Stimulated activated CD4-positive, alpha-beta T cell treated with anti-CD3 and anti-CD28 coated beads, Interleukin-1b, Interleukin-23, amount 100 ng/mL, for 4 hours (primary cell): ENCODE measurements at regions not wholly inside any gene's neighbourhood (a gene's known extent, or its start where the extent isn't known, plus 50 kb on each side); places are given as distances from the start of the nearest gene placed in this dataset.

Experiments
- DNase-seq, 2 donors: peaks; one replicate each; pipeline ENCODE4 v3.0.0-alpha.2; 2020; ENCODE audit warnings: low read depth in 2 of 2

DNA sequence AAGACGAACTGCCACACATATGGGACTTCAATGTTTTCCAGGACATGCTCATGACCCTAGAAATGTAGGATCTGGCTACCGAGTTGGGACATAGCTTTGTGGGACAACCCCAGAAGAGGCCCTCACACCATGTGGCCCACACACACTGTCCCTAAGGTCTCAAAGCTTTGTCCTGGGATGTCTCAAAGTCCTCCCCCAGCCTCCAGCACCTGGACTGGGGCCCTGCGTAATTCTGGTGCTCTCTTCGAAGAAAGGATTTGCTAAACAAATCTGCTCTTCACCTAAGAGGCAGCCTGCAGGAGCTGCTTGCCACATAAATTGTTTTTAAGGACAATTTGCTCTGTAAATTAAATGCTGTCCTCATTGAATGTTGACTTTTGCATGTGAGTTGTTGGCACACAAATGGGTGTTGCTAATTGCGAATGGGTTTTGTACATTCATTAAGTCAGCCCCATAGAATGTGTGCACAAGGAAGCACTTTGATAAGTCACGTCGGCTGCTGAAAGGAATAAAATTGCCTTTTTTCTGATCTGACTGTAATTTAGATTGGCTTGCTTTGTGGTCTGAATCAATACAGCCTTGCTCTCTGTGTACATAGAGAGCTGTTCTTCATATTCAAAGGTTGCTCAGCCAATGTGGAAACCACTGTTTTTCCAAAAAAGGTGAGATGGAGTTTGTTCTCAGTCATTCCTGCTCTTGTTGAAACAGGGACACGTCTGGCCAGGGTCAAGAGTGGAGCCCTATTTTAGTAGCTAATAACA lies 161.6 kb upstream of the PWP1 start:
- DNase-seq, result no peak

DNA sequence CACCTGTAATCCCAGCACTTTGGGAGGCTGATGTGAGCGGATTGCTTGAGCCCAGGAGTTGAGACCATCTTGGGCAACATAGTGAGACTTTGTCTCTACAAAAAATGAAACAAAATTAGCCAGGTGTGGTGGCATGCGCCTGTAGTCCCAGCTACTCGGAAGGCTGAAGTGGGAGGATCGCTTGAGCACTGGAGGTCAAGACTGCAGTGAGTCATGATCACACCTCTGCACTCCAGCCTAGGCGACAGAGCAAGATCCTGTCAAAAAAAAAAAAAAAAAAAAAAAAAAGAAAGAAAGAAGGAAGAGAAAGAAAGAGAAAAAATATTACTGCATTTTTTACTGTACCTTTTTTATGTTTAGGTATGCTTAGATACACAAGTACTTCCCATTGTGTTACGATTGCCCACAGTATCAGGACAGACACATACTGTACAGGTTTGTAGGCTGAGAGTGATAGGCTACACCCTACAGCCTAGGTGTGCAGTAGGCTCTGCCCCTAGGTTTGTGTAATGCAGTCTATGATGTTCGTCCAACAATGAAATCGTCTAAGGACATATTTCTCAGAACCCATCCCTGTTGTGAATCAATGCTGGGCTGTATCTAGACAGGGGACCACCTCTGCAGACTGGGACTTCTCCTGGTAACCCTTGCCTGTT lies 160.4 kb upstream of the PWP1 start:
- DNase-seq, result no peak

DNA sequence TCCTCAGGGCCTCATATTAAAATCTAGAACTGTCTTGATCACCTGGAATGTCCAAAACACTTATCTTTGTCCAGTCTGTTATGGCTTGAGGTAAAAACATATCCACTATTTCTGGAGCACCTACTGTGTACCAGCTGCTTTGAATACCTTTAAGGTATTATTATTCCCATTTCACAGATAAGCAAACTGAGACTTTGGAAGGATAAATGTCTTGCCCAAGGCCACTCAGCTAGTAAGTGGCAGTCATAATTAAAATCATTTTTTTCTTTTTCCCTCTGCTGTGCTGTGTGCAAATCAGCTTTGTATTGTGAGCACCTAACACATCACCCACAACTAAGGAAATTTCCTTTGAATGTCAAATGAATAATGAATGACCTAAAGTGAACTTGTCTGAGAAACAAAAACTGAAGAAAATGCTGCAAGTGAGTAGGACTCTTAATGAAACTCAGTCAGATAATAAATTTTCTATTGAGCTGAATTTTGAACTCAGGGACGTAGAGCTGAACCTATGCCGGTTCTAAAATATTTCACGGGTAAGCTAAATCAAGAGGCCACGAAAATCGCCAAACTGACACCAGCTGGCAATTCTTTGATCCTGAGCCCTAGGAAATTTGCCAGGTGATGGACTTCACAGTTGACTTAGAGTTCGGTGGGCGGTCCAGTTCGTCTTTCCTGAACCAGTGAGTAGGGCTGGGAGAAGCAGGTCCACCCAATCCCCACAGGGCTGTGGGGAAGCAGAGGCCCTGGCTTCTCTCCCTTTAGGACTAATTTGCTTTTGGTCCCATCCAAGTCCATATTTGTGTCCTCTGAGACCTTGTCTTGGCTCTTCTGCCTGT lies 159.7 kb upstream of the PWP1 start:
- no peak for DNase-seq

DNA sequence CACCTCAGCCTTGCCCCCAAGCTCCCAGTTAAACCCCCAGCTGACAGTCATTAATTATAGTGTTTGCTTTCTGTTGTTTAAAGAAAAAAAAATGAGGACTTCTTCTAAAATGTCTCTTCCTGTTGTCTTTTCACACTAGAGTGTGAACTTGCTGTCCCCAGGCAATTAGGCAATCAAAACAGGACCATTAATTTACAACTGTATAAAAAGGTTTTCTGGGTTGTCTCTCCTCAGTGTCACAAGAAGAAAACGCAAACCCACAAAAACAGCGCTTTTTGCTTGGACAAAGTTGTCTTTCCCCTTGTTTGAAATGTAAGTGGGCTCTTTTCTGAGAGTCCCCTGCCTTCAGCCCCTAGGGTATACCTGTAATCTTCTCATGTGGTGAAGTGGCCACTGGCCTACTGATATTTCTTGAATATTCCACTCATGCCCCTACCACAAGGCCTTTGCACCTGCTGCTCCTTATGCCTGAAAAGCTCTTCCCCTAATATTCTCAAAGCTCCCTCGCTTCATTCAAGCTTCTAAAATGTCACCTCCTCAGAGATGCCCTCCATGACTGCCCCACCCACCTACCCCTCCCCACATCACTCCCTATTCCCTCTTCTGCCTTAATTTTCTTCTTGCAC lies 158.9 kb upstream of the PWP1 start:
- no peak for DNase-seq

DNA sequence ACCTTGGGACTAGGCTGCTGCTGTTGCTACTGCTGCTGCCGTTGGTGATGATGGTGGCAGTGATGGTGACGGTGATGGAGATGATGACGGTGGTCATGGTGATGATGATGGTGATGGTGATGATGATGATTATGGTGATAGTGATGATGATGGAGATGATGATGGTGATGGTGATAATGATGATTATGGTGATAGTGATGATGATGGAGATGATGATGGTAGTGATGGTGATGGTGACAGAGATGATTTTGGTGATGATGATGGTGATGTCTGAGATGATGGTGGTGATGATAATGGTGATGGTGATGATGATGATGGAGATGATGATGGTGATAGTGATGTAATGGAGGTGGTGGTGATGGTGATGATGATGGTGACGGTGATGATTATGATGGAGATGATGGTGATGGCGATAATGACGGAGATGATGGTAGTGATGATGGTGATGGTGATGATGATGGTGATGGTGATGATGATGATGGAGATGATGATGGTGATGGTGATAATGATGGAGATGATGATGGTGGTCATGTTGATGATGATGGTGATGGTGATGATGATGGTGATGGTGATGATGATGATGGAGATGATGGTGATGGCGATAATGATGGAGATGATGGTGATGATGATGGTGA lies 156.8 kb upstream of the PWP1 start:
- DNase-seq, result no peak

DNA sequence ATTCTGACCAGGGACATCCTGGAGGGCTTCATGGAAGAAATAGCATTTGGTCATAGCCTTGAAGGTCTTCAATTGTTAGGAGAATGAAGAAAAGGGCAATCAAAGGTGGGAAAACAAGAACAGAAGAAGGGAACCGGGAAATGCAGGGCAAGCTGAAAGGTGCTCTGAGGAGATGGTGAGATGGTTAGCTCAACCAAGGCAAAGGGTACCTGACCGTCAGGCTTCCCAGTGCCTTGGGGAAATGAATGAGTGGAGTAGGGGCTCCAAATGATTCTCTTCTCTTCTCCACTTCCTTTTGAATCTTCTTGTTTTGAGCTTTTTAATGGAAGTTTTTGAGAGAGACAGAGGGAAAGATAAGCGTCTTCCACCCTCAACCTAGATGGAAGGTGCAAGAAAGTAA lies 155.6 kb upstream of the PWP1 start:
- DNase-seq, result no peak

DNA sequence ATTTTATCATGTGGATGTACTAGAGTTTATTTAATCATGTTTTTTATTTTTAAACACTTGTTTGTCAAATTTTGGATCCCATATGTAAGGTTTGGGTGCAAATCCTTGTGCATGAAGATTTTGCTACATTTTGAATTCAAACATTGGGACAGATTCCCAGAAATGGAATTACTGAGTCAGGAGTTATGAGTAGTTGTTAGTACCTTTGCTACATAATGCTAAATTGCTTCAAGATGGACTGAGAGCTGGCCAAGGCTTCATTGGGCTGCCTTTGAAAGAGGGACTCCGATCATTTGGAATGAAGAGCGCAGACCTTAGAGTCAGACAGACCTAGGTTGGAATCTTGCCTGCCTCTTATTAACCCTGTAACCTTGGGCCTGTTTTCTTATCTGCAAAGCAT lies 154.9 kb upstream of the PWP1 start:
- DNase-seq, result no peak

DNA sequence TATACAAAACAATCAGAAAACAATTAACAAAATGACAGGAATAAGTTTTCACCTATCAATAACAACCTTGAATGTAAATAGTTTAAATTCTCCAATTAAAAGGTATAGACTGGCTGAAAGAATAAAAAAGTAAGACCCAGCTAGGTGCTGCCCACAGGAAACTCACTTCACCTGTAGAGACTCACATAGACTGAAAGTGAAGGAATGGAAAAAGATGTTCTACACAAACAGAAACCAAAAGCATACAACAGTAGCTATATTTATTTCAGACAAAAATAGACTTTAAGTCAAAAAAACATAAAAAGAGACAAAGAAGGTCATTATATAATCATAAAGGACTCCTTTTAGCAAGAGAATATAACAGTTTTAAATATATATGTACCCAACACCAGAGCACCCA lies 152.4 kb upstream of the PWP1 start:
- DNase-seq, result no peak

DNA sequence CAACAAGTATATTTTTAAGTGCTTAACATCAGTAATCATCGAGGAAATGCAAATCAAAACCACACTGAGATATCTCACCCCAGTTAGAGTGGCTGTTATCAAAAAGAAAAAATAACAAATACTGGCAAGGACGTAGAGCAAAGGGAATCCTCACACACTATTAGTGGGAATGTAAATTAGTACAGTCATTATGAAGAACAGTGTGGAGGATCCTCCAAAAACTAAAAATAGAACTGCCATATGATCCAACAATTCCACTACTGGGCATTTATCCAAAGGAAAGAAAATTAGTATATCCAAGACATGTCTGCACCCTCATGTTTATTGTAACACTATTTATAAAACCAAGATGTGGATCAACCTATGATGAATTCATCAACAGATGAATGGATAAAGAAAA lies 149.0 kb upstream of the PWP1 start:
- no peak for DNase-seq

DNA sequence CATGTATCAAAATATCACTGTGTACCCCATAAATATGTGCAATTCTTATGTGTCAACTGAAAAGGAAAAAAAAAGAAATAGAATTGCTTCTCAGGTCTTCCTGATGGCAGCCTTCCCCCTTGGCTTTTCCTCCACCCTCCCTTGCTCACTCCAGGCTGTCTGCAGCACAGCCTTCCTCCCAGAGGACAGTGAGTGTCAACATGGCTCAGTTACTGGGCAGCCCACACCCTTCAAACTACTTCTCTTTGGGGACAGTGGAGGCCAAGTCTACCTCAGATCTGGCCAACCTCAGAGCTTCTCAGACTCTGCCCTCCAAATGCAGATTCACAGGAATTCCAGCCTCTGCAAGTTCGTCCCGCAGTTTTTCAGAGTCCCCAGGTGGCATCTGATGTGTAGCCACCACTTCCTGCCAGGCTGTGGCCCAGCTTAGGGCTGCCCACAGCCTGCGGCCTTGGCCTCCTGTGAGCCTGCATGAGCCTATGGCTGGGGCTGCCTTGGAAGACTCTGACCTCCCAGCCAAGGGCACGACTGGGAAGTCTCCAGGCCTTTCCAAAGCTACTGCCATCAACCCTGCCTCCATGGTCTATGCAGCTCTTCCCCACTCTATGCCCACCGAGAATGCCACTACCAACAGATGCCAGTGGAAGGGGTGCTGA lies 148.0 kb upstream of the PWP1 start:
- DNase-seq, result no peak

DNA sequence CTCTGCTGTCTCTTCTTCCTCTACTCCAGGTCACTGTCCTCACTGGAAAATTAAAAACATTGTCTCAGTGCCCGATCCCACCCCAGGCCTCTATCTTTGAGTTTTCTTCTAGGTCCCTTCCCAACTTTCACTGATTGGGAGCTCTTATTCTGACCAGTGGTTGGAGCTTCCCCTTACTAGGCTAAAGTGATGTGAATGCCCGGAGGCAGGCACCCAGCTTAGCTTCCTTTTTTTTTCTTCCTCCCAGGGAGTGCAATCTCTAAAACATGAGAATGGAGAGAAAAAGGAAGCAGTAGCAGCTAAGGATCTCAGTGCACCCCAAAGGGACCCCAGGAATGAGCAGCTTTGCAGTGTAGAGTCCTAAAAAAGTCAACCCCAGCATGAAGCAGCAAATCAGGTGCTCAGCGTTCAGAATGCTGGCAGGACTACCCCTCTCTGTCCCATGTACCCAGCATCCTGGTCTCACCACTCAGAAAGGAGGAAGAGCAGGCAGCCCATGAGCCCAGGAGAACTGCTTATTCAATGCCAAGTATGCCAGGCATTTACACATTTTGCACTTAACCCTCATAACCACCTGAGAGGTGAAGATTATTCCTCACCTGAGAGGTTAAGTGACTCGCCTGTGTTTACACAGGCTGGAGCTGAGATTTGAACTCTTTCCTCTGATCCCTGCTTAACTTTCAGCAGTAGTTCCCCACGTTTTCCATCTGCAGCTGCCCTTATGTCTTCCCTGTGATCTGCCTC lies 146.2 kb upstream of the PWP1 start:
- DNase-seq, result no peak

DNA sequence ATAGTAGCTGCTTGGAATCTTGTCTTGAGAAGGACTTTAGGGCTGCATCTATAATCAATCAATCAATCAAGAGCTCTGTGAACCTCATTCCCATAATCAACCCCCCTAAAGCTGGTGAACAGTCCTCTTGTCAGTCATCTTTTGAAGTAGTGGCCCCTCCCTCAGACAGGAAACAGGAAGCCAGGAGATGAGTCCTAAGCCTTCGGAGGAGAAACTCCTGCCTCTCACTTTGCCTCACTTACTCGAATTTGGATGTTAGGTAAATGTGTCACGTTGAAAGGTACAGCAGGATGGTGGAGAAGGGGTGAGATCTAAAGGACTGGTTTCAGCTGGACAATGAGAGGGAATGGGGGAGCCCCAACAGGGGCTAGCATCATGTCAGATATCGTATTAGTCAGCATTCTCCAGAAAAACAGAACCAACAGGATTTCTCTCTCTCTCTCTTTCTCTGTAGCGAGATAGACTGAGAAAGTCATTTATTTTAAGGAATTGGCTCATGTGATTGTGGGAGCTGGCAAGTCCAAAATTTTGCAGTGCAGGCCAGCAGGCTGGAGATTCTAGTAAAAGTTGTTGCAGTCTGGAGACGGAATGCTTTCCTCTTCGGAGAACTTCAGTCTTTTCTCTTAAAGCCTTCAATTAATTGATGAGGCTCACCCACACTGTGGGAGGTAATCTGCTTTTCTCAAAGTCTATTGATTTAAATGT lies 144.4 kb upstream of the PWP1 start:
- DNase-seq, result no peak

DNA sequence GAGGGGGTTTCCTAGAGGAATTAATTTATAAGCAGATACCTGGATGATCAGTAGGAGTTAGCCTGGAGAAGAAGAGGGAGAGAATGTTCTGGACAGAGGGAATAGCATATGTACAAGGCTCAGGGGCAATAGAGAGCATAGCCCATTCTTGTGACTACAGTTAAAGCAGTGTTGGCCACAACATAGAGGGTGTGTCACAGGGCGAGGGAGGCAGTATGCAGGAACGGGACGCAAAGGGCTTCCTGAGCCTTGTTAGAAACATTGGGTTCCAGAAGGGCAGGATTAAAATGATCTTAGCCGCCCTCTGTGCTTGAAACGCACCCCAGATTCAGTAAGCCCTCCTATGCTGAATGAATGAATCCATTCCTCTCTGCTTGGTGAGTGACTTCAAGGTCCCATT lies 142.2 kb upstream of the PWP1 start:
- DNase-seq, result no peak

DNA sequence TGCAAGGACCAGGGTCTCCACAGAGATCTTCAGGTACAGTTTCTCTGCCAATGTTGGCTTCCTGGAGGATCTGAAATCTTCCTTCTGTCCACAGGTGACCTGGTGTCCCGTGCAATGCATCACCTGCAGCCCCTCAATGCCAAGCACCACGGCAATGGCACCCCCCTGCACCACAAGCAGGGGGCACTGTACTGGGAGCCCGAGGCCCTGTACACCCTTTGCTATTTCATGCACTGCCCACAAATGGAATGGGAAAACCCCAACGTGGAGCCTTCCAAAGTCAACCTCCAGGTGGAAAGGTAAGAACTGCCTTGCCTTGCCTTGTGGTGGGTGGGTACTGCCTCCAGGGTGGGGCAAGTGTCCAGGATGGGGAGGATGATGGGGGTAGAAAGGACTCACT lies 141.8 kb upstream of the PWP1 start:
- no peak for DNase-seq

DNA sequence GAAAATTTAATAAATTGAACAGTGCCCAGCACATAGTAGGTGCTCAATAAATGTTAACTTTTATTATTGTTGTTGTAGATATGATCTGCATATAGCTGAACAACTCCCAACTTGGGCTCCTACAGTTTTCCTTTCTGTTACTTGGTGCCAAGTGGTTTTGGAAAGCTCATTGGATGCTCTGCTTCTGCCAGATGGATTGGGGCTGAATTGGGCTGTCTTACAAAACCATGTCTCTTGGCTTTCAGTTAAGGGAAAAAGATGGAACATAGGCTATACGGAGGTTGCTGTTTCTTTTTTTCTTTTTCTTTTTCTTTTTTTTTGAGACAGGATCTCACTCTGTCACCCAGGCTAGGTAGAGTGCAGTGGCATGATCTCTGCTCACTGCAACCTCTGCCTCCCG lies 140.7 kb upstream of the PWP1 start:
- no peak for DNase-seq

DNA sequence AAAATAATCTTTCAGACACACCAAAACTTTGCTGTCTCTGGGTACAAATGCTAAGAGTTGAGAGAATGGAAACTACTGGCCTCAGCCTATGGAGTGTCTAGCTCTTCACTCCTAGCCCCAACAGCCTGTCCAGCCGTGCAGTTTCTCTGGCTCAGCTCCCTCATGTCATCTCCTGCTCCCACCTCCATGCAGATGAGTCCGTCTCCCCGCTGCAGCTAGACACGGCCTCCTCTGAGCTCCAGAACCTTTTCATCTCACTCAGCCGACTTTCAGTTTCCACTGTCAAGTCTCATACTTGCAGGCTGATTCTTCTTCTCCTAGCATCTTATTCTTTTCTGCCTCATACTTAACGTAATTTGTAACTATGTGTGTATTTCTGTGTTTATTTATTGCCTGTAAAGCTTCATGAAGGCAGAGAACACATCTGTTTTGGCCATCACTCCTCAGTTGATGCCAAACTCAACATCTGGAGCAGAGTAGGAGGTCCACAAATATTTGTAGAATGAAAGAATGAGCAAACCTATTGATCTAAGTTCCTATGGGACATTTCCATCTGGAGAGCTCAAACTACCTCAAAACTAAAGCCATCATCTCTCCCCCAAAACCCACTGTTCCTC lies 139.8 kb upstream of the PWP1 start:
- DNase-seq, result no peak

DNA sequence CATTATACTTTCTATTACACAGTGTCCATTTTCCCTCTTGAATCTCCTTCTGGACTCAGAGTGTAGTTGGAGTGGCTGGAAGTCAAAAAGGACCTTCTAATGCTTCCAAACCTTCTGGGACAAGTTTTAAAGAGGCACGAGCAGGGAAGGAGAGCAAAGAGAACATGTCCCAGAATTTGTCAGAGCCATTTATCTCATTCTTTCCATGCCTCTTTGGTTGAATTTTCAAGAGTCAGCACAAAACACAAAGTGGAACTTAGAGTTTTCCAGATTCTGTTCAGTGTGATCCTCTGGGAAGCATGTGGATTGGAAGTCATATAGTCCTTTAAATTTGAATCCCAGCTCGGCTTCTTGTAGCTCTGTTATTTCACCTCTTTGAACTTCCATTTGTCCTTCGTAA lies 138.2 kb upstream of the PWP1 start:
- no peak for DNase-seq

DNA sequence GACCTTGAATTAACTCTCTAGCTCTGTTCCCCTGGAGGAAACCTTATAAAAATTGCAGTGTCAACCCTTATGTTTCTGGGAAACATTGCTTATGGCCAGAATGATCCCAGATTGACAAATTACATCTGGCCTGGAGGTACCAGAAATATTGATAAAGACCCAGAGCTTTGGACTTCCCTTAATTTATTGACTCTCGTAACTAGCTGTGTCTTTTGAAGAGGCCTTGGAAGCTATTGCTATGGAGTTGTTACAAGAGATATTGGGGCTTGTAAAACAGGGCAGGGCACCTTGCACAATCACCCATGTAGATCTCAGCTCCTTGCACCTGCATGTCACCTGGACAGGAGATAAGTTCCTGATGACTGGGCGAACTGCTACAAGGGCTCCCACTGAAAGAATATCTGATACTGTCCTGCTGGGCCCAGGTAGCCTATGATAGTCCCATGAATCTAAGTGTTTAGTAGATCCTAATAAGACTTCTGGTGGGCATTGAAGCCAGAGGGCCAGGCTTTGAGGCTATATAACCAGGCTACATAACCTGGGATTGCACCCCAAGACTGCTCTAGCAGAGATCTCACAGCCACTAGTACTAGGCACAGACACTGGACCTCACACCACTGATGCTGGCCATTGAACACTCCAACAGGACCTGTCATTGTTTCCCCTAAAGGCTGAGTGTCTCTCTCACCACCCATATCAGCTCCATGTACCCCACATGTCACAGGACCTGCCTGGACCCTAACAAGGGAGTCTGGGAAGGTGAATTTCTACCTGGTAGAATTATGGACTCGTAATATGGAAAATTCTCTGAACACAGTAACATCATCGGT lies 135.7 kb upstream of the PWP1 start:
- no peak for DNase-seq

DNA sequence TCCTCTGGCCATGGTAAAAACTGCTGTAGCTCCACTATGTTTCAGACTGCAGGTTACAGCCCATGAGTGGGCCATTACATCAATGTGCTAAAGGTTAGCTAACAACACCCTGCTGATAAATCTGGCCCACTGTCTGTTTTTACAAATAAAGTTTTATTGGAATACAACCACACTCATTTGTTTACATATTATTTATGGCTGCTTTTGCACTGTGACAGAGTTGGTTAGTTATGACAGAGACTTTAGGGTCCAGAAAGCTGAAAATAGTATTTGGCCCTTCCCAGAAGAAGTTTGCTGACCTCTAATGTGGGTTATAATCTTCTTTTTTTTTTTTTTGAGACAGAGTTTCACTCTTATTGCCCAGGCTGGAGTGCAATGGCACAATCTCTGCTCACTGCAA lies 134.2 kb upstream of the PWP1 start:
- no peak for DNase-seq
